Fibroblast of lung (primary cell): ENCODE measurements at regions not wholly inside any gene's neighbourhood (a gene's known extent, or its start where the extent isn't known, plus 50 kb on each side); places are given as distances from the start of the nearest gene placed in this dataset.

Source experiments
- EZH2 ChIP-seq: IDR thresholded peaks from 2 replicates; pipeline ENCODE4 v1.5.1; 2012; ENCODE audit warnings: low read length, control low read depth, mild to moderate bottlenecking; ENCODE audit errors: missing control alignments
- TF ChIP-seq, protein P1 (sequence below), 2 donors: IDR thresholded peaks in 1 of 2; conservative IDR thresholded peaks in 1 of 2; 1 replicate in 1 of 2; 2 replicates in 1 of 2; pipeline ENCODE4 v1.5.1; 2011 to 2012; ENCODE audit warnings: low read length in 2 of 2, control low read depth in 1 of 2, inconsistent platforms in 1 of 2, low read depth in 1 of 2, mild to moderate bottlenecking in 1 of 2

DNA sequence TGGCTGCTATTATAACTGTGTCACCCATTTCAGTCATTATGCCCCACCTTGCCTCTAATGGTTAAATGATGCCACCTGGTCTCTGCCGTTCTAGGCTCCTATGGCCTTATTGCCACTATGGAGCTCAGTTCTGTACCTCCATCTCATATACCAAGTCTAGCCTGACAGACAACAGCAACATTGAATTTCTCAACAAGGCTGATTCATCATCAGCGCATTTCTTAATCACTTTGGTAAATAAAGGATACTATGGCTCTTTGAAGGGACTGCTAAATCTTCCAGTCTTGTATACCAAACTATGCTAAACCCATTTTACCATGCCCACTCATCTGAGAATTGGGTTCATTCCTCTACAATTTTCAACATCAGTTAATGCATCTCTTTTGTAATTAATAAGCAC lies 784.5 kb upstream of the CELF4 start:
- TF ChIP-seq, protein P1, sequence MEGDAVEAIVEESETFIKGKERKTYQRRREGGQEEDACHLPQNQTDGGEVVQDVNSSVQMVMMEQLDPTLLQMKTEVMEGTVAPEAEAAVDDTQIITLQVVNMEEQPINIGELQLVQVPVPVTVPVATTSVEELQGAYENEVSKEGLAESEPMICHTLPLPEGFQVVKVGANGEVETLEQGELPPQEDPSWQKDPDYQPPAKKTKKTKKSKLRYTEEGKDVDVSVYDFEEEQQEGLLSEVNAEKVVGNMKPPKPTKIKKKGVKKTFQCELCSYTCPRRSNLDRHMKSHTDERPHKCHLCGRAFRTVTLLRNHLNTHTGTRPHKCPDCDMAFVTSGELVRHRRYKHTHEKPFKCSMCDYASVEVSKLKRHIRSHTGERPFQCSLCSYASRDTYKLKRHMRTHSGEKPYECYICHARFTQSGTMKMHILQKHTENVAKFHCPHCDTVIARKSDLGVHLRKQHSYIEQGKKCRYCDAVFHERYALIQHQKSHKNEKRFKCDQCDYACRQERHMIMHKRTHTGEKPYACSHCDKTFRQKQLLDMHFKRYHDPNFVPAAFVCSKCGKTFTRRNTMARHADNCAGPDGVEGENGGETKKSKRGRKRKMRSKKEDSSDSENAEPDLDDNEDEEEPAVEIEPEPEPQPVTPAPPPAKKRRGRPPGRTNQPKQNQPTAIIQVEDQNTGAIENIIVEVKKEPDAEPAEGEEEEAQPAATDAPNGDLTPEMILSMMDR (conservative IDR thresholded peaks at IDR 0.05 in 1 of 2, IDR thresholded peaks at IDR 0.05 in 1 of 2; ENCODE audit: low read depth in 1 of 2, low read length in 2 of 2) = no peak
- TF ChIP-seq EZH2 = no peak
